GDM1 (cell line): ENCODE measurements at regions not wholly inside any gene's neighbourhood (a gene's known extent, or its start where the extent isn't known, plus 50 kb on each side); places are given as distances from the start of the nearest gene placed in this dataset.

Source experiments
- DNase-seq: peaks from one replicate; lab custom pipeline; 2025; lab: John Stamatoyannopoulos, UW

DNA sequence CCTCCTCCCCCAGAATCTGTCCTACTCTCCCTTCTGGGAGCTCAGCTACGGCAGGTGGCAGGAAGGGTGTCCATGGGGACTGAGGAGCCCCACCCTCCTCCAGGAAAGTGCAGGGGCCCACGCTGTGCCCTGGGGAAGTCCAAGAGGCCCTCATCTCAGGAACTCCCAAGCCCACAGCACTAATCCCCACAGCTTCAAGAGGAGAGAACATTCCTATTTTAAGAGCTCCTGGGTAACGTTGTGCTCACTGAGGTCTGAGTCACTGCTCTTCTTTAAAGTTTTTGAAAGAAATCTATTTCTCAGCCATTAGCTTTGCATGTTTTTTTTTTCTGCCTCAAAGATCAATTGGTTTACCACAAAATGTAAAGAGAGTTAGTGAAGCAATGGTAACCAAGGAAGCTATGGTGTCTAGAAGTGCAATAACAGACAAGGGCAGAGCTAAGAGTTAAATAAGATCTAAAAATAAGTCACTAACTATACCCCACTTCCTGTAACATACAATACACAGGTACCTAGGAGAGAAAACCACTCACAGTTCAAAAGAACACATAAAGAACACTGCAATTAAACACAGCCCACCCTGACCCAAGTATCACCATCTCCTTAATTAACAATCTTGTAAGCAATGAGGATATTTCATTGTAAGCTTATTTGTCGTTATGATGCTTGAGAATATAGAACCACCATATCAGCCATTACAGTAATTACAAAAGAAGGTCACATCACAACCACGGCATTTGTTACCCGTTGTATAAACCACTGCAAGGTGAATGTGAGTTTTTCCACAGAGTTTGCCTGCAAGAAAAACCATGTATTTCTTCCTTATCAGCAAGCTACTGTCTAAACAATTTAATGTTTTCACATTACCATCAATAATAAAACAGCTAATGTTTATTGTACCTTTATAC, 382.3 kb upstream of the SLC30A5 start:
- DNase-seq: no peak

DNA sequence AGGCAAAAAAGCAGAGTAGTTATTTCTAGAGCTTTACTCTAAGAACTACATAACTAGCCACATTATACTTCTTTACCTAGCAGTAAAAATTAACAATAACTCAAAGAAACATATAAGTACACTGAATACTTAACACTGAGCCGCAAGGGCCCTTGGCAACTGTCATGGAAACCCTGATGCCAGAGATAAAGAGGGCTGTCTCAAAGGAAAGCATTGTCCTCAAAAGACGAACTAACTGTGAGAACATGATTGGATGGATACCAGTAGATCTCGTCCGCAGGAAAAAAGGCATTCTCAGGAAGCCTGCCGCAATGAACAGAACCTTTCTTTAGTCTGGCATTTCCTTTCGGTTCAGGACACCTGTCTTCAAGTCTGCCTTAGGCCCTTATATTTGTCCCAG, 379.0 kb upstream of the SLC30A5 start:
- DNase-seq: no peak

DNA sequence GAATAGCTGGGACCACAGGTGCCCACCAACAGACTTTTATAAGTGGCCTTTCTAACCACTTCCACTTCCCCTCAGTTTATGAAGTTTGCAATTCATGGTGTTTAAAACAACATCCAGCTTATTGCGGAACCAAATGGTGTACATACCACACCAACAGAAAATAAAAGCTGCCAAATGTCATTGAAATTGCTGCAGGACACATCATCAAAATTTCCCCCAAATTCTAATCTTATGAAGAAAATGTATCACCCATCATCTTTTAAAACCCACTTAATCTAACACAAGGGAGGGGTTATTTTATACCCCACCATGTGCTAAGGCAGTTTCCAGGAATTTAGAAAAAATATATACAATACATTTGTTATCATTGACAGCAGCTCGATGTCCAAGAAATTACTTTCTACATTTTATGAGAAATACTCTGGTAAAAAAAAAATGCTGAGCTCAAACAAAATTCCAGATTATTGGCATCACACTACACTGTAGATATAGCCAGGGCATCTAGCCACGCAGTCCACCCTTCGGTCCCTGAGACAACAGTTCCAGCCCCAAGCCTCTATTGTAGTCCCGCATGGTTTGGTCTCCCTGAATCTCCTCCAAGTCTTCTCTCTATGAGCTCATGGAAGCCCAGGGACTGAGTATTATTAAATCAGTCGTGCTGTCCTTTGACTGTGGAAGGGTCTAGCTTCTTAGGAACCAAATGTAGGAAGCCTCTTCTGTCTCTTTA, 372.8 kb upstream of the SLC30A5 start:
- no peak for DNase-seq

DNA sequence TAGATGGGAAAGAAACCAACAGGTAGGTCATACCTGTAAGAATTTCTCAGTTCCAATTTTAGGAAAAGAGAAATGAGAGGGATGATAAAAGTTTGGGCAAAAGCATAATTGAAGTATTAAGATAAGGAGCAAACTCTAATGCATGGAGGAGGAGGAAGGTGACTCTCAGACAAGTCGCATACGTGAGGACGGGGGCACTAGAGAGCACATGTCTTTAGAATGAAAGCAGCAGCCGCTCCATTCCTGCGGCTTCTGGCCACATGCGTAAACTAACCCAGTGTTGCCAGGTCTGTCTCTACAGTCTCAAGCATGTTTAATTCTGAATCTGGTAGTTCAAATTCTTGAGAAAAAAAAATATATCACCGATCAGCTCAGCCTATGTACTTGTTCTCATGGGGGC, 371.5 kb upstream of the SLC30A5 start:
- DNase-seq: no peak

DNA sequence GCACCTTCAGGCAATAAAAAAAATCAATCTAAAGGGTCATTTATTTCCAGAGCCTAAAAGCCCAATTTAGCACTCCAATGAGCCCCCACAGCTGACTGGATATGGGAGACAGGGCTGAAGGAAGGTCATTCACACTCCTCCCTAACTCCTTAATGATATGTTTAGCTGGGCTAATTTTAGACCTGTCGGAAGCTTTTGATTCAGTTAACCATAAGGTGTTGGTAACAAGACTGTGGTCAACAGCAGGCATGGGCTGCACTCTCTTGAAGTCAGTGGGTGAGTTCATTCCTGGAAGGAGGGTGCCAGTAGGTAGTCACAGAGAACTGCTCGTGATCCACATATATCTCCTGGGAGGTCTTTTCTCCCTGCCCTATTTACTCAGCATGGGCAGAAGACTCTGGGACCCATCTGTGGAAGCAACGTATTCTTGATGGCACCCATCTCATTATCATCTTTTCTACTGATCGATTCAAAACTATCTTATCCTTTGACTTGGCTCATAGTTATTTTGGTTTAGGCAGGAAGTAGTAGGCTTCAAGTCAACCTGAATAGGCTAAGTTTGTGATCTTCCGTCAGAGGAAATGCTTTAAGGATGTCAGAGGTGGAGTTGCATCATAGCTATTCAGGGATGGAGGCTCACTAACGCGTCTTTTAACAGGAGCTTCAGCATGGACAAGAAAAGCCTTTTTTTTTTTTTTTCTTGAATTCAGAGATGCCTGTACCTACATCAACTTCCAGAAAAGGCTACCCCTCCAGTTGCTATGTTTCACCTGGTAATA, 367.7 kb upstream of the SLC30A5 start:
- no peak for DNase-seq

DNA sequence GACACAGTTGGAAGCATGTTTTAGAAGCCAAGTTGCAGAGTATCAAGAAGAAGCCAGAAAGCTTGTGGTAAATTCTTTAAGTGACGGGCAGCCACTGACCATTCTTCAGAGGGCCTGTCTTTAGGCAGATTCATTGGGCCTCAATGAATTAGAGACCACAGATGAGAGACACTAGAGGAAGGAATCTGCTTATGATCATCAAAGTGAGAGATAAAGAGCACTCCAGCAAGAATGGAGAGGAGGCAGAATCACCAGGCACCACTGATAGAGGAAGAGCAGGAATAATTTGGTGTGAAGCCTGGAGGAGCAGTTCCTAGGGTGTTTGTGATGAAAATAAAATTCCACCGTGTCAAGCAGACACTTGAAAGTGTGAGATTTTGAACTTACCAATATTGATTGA, 365.9 kb upstream of the SLC30A5 start:
- no peak for DNase-seq

DNA sequence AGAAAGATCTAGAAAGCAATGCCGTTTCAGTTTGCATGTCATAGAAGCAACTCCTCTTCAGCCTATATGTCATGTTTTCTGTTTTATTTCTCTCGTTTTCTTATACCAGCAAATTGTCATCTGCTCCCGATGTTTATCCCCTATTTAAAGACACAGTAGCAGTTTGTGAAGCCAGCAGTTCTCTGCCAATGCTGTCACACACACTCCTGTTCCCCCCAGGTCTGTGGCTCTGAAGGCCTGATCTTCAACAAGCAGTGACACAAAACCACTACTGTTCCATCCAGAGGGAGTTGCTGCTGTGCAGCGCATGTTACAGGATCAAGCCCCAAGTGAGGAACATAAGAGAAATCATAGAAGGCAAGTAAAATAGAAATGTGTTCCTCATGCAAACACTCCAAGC, 364.1 kb upstream of the SLC30A5 start:
- DNase-seq: no peak

DNA sequence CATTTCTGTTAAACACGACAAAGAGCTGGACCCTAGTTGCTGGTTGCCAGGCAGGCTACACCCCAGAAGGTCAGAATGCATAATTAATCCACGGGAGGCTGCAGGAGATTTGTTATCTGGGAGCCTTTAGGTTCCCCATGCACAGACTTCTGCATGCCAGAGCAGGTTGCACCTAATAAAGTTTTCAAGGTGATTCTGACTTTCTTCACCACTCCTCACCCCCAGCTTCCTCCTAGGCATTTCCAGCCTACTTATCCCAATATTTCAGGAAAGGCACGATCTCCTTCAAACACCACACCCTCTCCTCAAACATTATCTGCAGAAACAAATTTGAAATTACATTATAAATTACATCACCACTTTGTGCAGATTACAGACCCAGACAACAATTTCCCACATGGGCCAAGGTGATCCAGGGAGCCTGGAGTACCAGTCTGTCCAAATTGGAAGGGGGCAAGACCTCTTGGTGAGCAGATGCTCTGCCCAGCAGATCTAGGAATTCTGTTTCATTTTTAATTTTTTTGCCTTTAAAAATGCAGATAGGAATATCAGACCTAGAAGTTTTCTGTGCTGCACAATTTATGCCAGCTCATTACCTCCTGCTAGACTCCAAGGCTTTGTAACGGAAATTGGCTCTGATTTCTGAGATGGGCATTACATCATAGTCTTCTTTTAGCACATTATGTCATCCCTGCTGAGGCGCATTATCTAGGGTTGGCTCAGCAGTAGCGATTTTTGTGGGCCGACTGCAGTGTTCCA, 363.4 kb upstream of the SLC30A5 start:
- DNase-seq: no peak

DNA sequence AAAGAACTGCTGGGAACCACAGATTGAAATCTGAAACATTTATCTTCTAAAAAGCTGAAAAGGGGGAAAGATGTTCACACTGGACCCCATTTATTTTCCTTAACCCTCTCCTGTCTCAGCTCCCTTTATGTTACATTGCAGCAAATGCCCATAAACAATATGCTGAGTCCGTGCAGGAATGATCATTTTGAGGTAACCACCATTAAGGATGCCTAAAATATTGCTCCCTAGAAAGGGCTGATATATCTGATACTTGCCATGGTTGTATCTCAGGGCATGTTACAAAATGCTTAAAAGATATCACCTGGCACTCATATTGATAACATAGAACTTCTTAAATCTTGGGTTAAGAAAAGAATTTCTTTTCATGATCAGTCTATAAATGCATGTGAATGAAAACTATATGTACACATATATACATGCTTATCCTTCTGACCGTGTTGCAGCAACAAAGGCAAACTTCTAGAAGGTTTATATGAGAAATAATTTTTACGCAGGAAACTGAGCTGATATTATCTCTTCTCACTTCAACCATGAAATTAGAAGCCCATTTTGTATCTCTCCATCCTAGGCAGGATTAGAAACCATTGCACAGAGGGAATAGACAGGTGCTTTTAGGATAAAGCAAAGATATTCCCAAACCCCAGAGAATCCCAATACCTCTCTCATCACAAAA, 362.7 kb upstream of the SLC30A5 start:
- no peak for DNase-seq

DNA sequence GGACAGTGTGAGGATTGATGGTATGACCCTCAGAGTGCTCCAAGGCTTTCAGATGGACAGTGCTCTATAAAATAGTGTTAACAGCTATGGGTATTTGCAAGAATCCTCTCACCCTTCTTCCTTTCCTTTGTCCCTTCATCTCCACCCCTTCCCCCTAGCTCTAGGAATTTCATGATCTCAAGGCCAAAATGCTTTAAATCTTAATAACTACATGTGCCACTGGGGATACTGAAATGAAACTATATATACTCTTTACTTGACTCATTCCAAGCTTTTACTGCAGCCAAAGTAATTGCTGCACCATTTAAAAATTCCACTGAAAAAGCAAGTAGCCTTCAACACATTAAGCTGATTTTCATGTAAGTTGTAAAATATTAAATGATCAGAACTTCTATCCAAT, 361.6 kb upstream of the SLC30A5 start:
- no peak for DNase-seq

DNA sequence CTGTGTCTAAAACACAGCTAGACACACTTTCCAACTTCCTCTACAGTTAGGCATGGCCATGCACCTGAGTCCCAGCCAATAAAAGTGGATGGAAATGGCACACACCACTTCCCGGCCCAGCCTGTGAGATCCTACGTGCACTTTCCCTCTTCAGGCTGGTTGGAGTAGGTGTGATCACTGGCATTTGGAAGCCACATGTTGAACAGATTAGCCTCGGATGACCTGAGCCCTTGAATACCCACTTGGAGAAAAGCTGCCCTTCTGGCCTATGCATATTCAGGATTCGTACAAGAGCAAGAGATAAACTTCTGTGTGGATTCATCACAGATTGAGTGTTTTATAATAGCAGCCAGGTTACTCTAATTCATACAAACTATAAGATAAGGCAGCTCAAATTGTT, 359.0 kb upstream of the SLC30A5 start:
- DNase-seq: no peak

DNA sequence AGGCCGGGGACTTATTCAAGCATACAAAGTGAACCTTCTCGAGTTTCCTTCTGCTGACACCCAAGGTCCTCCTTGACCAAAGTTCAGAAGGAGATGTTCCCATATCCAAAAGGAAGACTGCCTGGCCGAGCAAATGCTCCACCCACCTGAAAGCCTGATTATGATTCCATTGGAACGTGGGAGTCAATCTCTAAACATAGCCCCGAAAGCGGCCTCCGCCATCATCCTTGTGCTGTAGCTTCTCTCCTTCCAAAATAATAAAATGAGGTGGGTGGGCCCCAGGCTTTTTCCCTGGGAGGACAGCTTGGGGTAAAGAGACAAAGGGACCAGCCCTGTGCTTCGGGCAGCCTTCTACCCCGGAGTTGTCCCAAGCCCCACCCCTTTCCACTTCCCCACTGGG, 355.6 kb upstream of the SLC30A5 start:
- no peak for DNase-seq

DNA sequence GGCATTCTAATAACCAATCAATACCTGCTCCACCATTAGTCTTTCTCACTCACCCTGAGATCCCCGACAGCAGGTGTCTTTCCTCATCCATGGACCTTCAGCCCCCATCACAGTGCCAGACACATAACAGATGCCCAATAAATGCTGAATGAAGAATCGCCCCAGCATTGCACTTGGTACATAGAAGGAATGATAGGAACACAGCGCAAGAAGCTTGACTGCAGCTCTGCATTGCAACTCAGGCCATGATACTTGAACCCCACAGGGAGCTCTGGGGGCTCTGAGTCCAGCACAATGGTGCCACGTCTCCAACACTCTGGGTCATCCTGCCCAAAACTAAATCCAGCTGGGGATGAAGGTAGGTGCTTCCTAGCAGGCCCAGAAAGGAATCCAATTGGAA, 355.0 kb upstream of the SLC30A5 start:
- no peak for DNase-seq

DNA sequence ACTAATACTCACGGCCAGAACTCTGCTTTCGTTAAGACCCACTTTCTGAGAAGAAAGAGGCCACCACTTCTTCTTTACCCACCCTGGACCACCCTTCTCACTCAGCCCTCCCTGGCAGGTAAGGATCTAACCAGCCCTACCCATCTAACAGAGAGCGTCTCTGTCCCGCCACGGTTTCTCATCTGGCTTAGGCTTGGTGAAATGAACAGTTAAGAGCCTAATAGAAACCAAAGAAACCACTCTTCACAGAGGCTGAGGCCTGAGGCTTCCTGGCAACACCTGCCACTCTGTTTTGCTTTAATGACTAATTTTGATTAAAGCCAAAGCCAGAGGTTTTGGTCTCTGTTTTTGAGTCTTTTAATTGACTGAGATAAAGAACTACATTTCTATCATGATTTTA, 354.1 kb upstream of the SLC30A5 start:
- DNase-seq: no peak

DNA sequence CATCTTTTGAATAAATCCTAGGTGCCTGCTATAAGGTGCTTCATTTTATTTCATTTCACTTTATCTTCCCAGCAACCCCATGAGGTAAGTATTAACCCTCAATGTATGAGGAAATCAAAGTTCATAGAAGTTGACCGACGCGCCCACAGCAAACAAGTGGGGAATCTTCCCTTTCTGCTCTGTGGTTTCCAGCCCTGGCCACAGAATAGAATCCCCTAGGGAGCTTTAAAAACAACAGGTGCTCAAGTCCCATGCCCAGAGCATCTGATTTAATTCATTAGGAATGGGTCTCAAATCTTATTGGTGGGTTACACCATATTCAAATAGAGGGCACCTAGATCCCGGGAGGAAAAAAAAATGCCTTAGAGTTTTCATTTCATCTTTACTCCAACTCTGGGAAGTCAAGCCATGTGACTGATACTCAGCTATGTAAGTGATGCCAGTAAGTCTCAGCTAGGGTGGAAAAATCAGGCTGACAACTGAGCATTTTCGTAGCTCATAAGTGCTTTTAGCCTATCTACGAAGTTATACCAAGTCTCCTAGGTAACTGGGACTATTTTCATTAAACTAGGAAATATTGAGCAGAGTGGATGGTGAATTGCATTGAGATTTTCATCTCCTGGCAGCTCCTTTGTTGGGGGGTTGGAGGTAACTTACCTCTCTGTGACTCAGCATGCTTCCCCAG, 353.4 kb upstream of the SLC30A5 start:
- DNase-seq: no peak

DNA sequence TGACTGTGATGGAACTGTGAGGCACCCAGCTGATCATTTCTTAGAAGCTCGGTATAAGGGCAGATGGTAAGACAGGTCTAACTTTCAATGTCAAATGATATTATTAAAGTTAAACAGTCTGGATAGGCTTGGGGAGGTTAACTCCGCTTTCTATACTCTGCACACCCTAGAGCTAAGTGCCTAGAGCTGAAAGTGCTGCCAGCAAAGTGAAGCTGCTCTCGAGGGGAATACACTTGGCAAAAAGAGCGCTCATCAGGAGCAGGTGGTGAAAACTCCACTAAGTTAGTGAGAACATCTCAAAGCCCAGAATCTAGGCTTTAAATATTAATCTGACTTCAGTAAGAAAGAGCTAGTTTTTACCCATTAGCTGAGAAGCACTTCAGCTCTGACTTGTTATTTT, 349.6 kb upstream of the SLC30A5 start:
- no peak for DNase-seq

DNA sequence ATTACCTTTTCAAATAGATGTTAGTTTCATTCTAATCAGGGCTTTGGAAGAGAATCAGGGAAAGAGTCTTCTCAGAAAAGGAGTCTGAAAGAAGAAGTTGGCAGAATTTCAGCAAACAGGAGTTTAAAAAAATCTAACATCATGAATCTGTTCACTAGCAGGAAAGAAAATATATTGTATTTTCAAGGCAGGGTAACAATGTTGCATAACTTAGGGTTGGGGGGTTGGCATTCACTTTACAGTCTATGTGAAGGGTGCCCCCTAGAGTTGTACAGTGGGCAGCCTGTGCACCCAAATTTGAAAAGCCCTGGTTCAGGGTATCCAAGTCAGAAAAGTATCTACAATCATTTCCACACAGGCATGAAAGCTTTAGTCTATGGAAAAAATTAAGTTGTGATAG, 348.4 kb upstream of the SLC30A5 start:
- no peak for DNase-seq

DNA sequence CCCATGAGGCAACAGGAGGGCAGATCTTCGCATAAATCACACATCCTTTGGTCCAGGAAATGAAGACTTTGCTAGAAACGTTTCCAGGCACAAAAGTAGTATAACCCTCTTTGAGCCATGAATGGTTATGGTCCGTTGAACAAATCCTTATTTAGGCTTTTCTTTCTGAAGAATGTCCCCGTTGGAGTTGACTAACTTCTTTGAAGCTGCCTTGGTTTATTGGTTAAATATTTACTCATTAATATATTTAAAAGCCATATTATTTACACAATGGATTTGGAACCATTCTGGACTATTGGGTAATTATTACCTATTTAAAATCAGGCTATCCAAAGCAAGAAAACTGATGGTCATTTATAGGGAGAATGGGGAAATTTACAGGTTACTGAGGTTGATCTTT, 347.6 kb upstream of the SLC30A5 start:
- DNase-seq: no peak

DNA sequence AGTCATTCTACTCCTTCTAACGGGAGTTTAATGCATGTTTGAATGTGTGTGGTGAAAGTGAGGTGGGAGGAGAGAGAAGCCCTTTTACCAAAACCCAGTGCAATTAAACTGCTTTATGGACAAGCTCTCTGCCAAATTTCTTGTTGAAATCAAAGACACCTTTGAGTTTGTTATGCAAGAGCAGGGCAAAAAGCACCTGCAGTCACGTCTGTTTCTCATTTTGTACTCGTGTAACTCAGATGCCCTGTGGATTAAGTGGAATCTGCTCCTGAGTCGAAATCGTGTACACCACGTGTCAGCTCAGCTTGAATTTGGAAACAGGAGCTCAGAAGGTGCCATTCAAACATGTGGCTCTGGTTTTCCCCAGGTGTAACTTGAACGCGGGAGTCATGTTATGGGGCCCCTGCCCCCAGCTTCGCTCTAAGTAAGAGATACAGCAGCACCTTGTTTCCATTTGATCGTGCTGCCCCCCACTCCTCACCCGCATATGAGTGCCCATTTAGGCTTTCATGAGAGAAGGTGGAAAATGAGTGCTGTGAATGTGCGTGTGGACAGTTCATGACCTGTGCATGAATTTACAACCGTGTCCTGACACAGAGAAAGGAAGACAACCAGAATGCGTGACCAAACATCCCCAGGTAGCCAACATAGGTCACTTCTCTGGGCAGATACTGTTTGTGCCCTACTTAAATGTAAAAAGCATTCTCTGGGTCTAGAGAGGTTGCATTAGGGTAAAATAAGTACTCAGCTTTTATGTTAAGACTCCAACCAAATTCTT, 347.0 kb upstream of the SLC30A5 start:
- DNase-seq: no peak

DNA sequence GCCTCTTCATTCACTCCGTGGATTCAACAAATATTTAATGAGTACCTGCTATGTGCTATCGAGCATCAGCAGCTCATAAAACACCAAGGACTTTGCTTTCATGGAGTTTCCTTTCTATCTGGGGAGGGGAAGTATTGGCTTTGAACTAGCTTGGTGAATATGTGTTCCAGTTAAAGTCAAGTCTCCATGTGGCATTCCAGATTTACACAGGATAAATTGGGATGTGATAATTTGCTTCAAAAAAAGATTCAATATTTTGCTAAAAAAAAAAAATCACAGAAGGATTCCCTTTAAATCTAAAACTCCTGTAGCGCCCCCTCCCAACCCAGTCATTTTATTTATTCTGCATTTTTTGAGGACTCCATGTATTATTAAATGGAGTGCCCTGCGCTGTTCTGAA, 346.3 kb upstream of the SLC30A5 start:
- DNase-seq: no peak
